Naive B cell (primary cell): ENCODE measurements at regions not wholly inside any gene's neighbourhood (a gene's known extent, or its start where the extent isn't known, plus 50 kb on each side); places are given as distances from the start of the nearest gene placed in this dataset.
A peak's percentile ranks its signal among the peaks of the same experiment; 100 is the strongest.

Experiments
- ATAC-seq, 2 donors: fragments of 150-1000 bp; cut with Tn5 transposase; 2 replicates each; pipeline ENCODE4 v1.10.0; 2021; ENCODE audit warnings: low read depth in 2 of 2, mild to moderate bottlenecking in 2 of 2, moderate library complexity in 2 of 2
- DNase-seq: peaks from one replicate; pipeline ENCODE4 v3.0.0; 2022
- H3K27ac Mint-ChIP-seq, 6 donors: one replicate each; pipeline ENCODE4 v1.8.0; 2020 to 2022; ENCODE audit warnings: mild to moderate bottlenecking in 6 of 6, mixed read lengths in 6 of 6, moderate library complexity in 5 of 6, inconsistent platforms in 2 of 6
- H3K27me3 Mint-ChIP-seq, 3 donors: one replicate each; pipeline ENCODE4 v1.8.0; 2021 to 2022; ENCODE audit warnings: mixed read lengths in 3 of 3, mild to moderate bottlenecking in 1 of 3
- H3K36me3 Mint-ChIP-seq, 2 donors: one replicate each; pipeline ENCODE4 v1.8.0; 2020 to 2022; ENCODE audit warnings: mixed read lengths in 2 of 2, inconsistent platforms in 1 of 2, mild to moderate bottlenecking in 1 of 2
- H3K4me1 Mint-ChIP-seq, 3 donors: one replicate each; pipeline ENCODE4 v1.8.0; 2020 to 2022; ENCODE audit warnings: mixed read lengths in 3 of 3, inconsistent platforms in 1 of 3, mild to moderate bottlenecking in 1 of 3, moderate library complexity in 1 of 3
- H3K4me3 Mint-ChIP-seq, 8 donors: one replicate each; pipeline ENCODE4 v1.8.0; 2020 to 2022; ENCODE audit warnings: mild to moderate bottlenecking in 8 of 8, mixed read lengths in 8 of 8, moderate library complexity in 8 of 8, inconsistent platforms in 2 of 8
- H3K9me3 Mint-ChIP-seq, 7 donors: one replicate each; pipeline ENCODE4 v1.8.0; 2020 to 2022; ENCODE audit warnings: mixed read lengths in 7 of 7, mild to moderate bottlenecking in 5 of 7, inconsistent platforms in 2 of 7, moderate library complexity in 1 of 7

DNA sequence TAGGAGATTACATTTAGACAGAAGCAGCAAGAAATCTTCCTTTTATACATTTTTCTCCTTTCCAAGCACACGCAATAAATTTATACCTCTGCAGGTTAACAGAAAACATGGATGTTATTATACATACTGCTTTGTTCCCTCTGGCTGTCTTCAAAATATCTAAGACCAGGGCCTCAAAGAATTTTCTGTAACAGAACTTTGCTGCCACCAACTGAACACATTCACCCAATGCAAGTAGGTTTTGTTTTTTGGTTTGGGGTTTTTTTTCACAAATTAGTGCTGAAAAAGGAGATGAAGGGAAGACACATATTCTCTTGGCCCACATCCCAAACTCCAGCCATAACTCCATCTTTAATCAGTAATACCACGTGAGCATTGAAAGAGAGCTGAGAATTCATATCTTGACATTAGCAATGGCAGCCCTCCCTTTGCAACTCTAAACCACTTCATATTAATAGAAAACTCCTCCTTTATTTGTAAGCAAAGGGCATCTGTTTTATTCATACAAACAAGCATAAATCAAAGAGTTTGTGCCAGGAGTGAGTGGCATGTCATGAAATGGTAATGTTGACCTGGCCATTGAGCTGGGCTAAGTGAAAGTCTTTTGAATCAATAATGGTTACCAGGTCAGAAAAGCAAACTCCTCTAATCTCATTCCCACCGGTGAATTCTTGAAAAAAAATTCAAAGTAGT is 150.8 kb upstream of the FSCB start:
- Mint-ChIP-seq H3K4me3 (no peak overlapping the region), H3K9me3 (no peaks in the 10 kb centered on the region), H3K27me3 (no peaks in the 10 kb centered on the region), H3K4me1 (peaks cover 0 to 6% (median 5%) of the 10 kb centered on the region in 3 donors), H3K36me3 (no peaks in the 10 kb centered on the region), H3K27ac (no peak overlapping the region)
- ATAC-seq (no peak), DNase-seq (no peak)

DNA sequence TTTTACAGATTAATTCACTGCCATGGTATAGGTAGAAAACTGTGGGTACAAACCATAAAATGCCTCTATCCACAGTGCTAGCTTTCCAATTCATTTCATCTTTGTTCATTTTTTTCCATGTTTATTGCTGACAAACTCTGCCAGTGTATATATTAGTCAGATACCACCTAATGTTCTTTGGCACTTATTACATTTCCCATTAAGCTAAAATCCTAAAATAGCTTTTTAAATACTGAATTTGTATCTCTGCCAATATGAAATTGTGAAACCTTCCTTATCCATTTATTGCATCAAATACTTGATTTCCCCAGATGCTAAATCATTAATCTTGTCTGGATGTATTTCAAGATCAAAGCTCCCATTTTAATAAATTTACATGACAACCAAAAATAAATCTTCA is 150.1 kb upstream of the FSCB start:
- Mint-ChIP-seq H3K36me3 (no peaks in the 10 kb centered on the region), H3K9me3 (no peaks in the 10 kb centered on the region), H3K27ac (no peak overlapping the region), H3K27me3 (no peaks in the 10 kb centered on the region), H3K4me1 (peaks cover 0 to 2% (median under 1%) of the 10 kb centered on the region in 3 donors), H3K4me3 (no peak overlapping the region)
- DNase-seq = no peak
- no peak for ATAC-seq

DNA sequence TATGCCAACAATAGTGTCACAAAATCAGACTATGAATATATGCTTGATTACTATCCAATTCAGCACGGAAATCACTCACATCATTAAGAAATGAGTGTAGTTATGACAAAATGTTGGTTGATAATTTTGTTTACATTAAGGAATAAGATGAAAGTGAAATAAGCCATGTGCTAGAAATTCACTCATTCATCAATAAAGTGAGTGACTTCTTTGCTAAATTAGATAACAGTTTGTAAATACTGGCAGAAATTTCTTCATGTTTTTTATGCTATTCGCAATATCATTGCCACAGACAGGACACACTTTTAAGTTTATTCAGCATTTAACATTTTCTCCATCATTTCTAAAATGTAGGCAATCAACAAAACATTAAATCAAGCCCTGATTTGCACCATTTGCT is 147.5 kb upstream of the FSCB start:
- Mint-ChIP-seq H3K4me3 (no peak overlapping the region), H3K27me3 (peaks cover 0 to 3% (median 0%) of the 10 kb centered on the region in 3 donors), H3K9me3 (peaks cover 0 to 3% (median 0%) of the 10 kb centered on the region in 7 donors), H3K27ac (peak overlapping the region in 1 of 6 donors; percentile 2), H3K4me1 (no peaks in the 10 kb centered on the region), H3K36me3 (no peaks in the 10 kb centered on the region)
- no peak for ATAC-seq
- DNase-seq = no peak

DNA sequence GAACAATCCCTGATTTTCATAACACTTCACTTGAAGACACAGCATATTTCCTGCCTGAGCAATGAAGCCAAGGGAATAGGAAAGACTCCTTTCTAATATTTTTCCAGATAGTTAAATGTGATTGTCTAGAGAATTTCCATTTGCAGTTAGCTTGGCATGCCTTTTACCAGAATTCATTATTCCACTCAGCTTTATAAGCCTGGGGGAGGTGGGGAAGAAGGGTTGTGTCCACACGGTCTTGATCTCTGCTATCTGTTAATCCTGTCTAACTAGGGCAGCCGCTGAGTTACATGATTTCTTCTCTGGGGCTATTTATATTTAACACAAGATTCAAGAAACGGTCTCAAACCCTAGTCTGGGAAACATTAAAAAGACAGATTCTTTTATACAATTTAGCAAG is 146.6 kb upstream of the FSCB start:
- no peaks in the 10 kb centered on the region for H3K36me3 Mint-ChIP-seq
- no peak overlapping the region for H3K4me3 Mint-ChIP-seq
- no peak overlapping the region for H3K27ac Mint-ChIP-seq
- ATAC-seq = no peak
- H3K4me1 Mint-ChIP-seq = no peaks in the 10 kb centered on the region
- H3K27me3 Mint-ChIP-seq = peaks cover 0 to 3% (median 0%) of the 10 kb centered on the region in 3 donors
- peaks cover 0 to 6% (median 0%) of the 10 kb centered on the region in 7 donors for H3K9me3 Mint-ChIP-seq
- no peak for DNase-seq

DNA sequence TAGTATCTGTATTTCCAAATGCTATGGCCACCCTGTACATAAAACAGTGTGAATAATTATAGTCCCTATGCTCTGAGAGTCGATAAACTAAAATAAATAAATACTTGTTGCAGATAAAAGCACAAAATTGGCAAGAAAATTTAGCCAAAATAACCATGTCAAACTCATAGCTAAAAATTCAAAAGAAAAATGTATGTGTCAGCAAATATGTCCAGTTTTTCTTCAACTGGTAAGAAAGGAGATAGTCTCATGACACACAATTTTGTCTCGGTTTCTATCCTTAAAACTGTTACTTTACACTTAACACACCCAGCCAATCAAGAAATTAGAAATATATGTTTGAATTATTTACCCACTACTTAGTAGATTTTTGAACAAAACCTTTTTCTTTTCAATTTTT is 145.6 kb upstream of the FSCB start:
- H3K9me3 Mint-ChIP-seq = peaks cover 0 to 6% (median 0%) of the 10 kb centered on the region in 7 donors
- H3K27ac Mint-ChIP-seq = no peak overlapping the region
- DNase-seq (no peak), ATAC-seq (no peak)
- no peaks in the 10 kb centered on the region for H3K4me1 Mint-ChIP-seq
- no peak overlapping the region for H3K4me3 Mint-ChIP-seq
- peaks cover 0 to 3% (median 0%) of the 10 kb centered on the region in 3 donors for H3K27me3 Mint-ChIP-seq
- no peaks in the 10 kb centered on the region for H3K36me3 Mint-ChIP-seq

DNA sequence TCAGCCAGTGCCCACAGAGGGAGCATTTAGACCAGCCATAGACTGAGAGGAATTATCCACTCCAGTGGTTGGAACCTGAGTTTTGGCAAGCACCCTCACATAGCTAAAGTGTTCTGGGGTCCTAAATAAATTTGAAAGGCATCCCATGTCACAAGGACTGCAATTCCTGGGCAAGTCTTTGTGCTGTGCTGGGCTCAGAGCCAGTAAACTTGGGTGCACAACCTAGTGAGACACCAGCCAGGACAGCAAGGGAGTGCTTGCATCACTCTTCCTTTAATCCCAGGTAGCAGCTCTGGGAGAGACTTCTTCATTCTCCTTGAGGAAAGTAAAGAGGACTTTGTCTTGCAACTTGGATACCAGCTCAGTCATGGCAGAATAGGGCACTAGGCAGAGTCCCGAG is 142.0 kb upstream of the FSCB start:
- no peak for ATAC-seq
- H3K36me3 Mint-ChIP-seq = no peaks in the 10 kb centered on the region
- peaks cover 0 to 3% (median 0%) of the 10 kb centered on the region in 3 donors for H3K27me3 Mint-ChIP-seq
- no peak for DNase-seq
- no peaks in the 10 kb centered on the region for H3K4me1 Mint-ChIP-seq
- no peak overlapping the region for H3K4me3 Mint-ChIP-seq
- peaks cover 0 to 6% (median 0%) of the 10 kb centered on the region in 7 donors for H3K9me3 Mint-ChIP-seq
- no peak overlapping the region for H3K27ac Mint-ChIP-seq

DNA sequence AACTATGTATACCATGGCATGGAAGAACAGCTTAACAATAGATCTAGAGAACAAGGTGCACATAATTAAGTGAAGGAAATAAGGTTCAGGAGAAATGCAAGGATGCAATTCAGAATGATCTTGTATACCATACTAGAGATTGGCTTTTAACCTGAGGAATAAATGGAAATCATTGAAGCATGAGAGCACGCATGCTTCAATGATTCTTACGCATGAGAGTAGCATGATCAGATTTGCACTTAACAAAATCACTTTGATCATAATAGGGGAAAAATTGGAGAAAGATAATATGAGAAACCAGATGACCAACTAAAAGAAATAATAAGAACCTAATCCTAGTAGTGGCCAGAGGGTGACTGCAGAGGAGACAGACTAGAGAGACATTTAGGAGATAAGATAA is 133.3 kb upstream of the FSCB start:
- DNase-seq (no peak), ATAC-seq (no peak)
- no peaks in the 10 kb centered on the region for H3K27me3 Mint-ChIP-seq
- H3K9me3 Mint-ChIP-seq = no peaks in the 10 kb centered on the region
- H3K4me1 Mint-ChIP-seq = no peaks in the 10 kb centered on the region
- no peak overlapping the region for H3K27ac Mint-ChIP-seq
- H3K4me3 Mint-ChIP-seq = no peak overlapping the region
- H3K36me3 Mint-ChIP-seq = no peaks in the 10 kb centered on the region

DNA sequence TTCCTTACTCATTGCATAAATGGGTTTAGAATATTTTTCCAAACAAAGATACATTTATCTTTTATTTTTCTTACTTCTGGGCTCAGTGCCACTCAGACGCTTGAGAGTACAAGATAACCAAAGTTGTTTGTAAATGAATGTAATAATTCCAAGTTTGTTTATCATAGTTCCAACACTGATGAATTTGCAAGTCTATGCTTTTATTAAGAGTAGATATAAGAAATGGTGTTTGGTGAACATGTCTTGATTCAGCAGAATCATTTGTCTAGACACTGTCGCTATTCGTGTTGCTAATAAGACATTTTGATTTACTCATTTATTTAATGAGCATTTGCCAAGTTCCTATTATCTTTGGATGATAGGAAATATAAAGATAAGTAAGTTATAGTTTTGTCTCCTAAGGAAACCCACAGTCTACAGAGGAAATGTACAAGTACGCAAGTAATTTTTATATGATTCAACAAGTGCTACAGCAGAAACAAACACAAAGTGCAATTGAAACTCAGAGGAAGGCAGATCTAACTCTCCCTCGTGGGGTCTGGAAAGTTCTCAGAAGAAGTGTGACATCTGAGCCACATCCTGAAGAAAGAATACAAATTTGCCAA is 132.8 kb upstream of the FSCB start:
- DNase-seq (no peak), ATAC-seq (no peak)
- Mint-ChIP-seq H3K4me1 (no peaks in the 10 kb centered on the region), H3K36me3 (no peaks in the 10 kb centered on the region), H3K9me3 (no peaks in the 10 kb centered on the region), H3K27ac (no peak overlapping the region), H3K27me3 (no peaks in the 10 kb centered on the region), H3K4me3 (no peak overlapping the region)

DNA sequence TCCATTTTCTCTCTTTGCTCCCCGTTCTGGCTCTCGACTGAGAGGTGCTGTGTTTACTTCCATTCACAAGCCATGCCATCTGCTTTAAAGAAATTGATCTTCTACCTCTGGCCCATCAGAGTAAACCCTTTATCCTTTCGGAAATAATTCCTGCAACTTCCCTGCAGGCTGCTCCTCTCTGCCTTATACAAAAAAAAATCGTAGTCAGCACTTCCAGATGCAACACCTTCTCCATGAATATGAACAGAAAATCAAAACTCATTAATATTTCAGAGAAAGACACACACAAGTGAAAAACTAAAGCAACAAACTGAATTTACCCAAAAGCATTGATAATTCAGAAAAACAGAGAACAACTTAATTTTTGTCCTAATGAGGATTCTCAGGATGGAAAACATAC is 127.6 kb upstream of the FSCB start:
- no peaks in the 10 kb centered on the region for H3K4me1 Mint-ChIP-seq
- H3K27ac Mint-ChIP-seq = no peak overlapping the region
- no peak overlapping the region for H3K4me3 Mint-ChIP-seq
- peaks cover 0 to 5% (median 3%) of the 10 kb centered on the region in 7 donors for H3K9me3 Mint-ChIP-seq
- ATAC-seq (no peak), DNase-seq (no peak)
- H3K27me3 Mint-ChIP-seq = no peaks in the 10 kb centered on the region
- H3K36me3 Mint-ChIP-seq = no peaks in the 10 kb centered on the region

DNA sequence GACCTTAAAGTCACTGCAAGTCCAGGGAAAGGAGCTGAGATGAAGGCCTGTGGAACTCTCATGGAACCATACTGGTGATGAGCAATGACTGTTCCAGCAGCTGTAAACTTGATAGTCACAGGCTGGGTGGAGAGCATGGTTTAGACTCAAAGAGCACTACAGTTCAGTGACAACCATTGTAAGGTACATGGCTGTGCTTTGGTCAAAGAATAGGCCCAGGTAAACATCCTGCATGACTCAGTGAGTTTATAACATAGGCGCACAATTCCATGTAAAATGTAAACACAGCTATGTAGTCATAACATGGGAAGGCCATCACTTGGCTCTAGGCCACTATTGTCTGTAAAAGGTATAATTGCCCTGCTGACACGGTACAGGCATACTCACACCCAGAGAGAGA is 119.3 kb upstream of the FSCB start:
- H3K27ac Mint-ChIP-seq = no peak overlapping the region
- H3K4me1 Mint-ChIP-seq = no peaks in the 10 kb centered on the region
- no peaks in the 10 kb centered on the region for H3K36me3 Mint-ChIP-seq
- H3K9me3 Mint-ChIP-seq = peaks cover 0 to 2% (median under 1%) of the 10 kb centered on the region in 7 donors
- no peaks in the 10 kb centered on the region for H3K27me3 Mint-ChIP-seq
- no peak overlapping the region for H3K4me3 Mint-ChIP-seq
- DNase-seq (no peak), ATAC-seq (no peak)

DNA sequence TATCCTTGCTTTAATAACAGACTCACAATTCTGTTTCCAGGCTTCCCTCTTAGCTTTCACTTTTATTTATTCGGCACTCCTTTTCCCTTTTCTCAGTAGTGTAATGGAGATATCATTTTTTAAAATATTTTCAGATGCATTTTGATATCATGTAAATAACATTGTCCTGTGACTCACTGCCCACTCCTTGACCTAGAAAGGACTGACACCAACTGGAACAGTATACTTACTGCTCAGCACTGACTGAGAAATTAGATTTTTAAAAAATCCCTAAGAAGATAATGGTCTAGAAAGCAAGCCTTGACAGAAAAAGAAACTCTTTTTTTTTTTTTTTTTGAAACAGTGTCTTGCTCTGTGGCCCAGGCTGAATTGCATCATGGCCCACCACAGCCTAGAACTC is 118.0 kb upstream of the FSCB start:
- DNase-seq = no peak
- ATAC-seq = no peak
- peaks cover 0 to 2% (median 0%) of the 10 kb centered on the region in 7 donors for H3K9me3 Mint-ChIP-seq
- no peak overlapping the region for H3K4me3 Mint-ChIP-seq
- H3K27ac Mint-ChIP-seq = no peak overlapping the region
- H3K36me3 Mint-ChIP-seq = no peaks in the 10 kb centered on the region
- H3K27me3 Mint-ChIP-seq = no peaks in the 10 kb centered on the region
- no peaks in the 10 kb centered on the region for H3K4me1 Mint-ChIP-seq

DNA sequence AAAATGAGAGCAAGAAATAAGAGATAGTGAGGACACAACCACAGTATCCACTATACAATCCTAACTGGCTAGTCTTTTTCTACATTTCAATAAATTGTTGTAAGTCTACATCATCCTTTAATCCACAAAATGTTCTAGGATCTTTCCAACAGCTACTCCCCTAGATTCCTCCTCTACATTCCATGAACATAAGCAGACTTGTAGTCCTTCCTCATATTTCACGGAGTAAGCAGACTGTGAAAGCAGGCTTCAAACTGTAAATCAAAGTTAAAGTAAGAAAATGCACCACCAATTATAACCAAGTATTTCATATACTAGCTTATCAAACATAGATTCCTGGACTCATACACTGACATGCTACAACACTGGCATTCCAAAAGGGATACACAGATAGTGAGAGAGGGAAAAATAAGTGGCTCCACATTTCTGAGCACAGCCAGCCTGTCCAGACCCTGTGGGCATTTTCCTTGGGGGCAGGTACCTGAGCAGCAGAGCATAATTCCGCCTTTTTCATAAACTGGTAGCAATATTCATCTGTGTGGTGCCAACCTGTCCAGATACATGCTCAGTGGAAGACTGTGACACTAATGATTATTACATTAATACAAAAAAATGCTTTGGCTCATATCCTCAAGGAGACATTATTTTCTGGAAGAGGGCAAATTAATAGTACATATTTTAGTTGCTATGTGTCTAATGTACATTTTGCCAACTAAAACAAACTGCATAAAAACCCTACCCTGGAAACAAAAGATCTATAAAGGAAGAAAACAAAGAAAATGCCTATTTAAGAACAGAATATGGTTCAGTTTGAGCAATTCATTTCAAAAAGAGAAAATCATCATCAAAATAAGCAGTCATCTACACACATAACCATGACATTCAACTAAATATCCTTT is 113.3 kb upstream of the FSCB start:
- no peak overlapping the region for H3K27ac Mint-ChIP-seq

DNA sequence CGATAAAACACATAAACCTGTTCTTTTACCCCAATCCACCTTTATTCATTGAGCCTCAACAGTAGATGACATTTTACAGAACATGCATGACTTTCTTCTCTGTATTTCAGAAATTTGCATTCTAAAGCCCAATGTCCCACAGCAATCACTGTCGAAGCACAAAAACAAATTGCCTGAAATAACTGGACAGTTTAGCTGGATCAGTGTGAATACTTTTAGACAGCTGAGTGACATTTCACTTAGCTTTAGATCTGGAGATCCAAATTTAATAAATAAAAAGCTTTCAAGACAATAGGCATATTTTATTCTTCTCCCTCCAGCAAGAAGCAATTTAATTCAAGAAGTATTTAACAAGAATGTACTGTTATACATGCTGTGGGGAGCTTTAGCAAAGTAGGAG is 109.1 kb upstream of the FSCB start:
- Mint-ChIP-seq H3K36me3 (no peaks in the 10 kb centered on the region), H3K4me3 (no peak overlapping the region), H3K9me3 (no peaks in the 10 kb centered on the region), H3K27me3 (no peaks in the 10 kb centered on the region), H3K4me1 (no peaks in the 10 kb centered on the region), H3K27ac (no peak overlapping the region)
- DNase-seq (no peak), ATAC-seq (no peak)

More for the DNA sequence above, 113.3 kb upstream of the FSCB start:
- ATAC-seq (no peak), DNase-seq (no peak)
- Mint-ChIP-seq H3K4me3 (no peak overlapping the region), H3K9me3 (no peaks in the 10 kb centered on the region), H3K36me3 (no peaks in the 10 kb centered on the region), H3K4me1 (no peaks in the 10 kb centered on the region), H3K27me3 (no peaks in the 10 kb centered on the region)
